NCI-H1048 (cell line): ENCODE measurements at regions not wholly inside any gene's neighbourhood (a gene's known extent, or its start where the extent isn't known, plus 50 kb on each side); places are given as distances from the start of the nearest gene placed in this dataset.
A peak's percentile ranks its signal among the peaks of the same experiment; 100 is the strongest.
"Not testable (repeated sequence)": the region's sequence is repeated elsewhere in the genome, so short reads cannot be mapped to it uniquely, and the experiment has no call there.

Experiments
- DNase-seq: peaks from one replicate; lab custom pipeline; 2025; lab: John Stamatoyannopoulos, UW

GRCh38 chr1:103469801-103470200, 55.7 kb upstream of the RNPC3 start:
- no peak for DNase-seq

GRCh38 chr1:103467100-103467499, 58.4 kb upstream of the RNPC3 start:
- no peak for DNase-seq

- DNase-seq = no peak
Observed at GRCh38 chr1:103461161-103462105, 64.1 kb upstream of the RNPC3 start.

- peak; percentile 62 for DNase-seq
Observed at GRCh38 chr1:103460511-103460910, 65.0 kb upstream of the RNPC3 start.

- no peak for DNase-seq
Observed at GRCh38 chr1:103459346-103459745, 66.2 kb upstream of the RNPC3 start.

GRCh38 chr1:103457886-103458455, 67.5 kb upstream of the RNPC3 start:
- no peak for DNase-seq

- no peak for DNase-seq
Observed at GRCh38 chr1:103448560-103448959, 76.9 kb upstream of the RNPC3 start.

GRCh38 chr1:103447471-103447870, 78.0 kb upstream of the RNPC3 start:
- no peak for DNase-seq

GRCh38 chr1:103441342-103441741, 84.2 kb upstream of the RNPC3 start:
- no peak for DNase-seq

- not testable (repeated sequence) for DNase-seq
Observed at GRCh38 chr1:103436568-103437100, 88.9 kb upstream of the RNPC3 start.

GRCh38 chr1:103435443-103435842, 90.1 kb upstream of the RNPC3 start:
- DNase-seq = no peak

GRCh38 chr1:103424650-103425049, 100.8 kb upstream of the RNPC3 start:
- no peak for DNase-seq

- DNase-seq = no peak
Observed at GRCh38 chr1:103416681-103417286, 108.7 kb upstream of the RNPC3 start.

- no peak for DNase-seq
Observed at GRCh38 chr1:103387898-103388297, 137.6 kb upstream of the RNPC3 start.

- DNase-seq = no peak
Observed at GRCh38 chr1:103373991-103374390, 151.5 kb upstream of the RNPC3 start.

- no peak for DNase-seq
Observed at GRCh38 chr1:103372866-103373265, 152.6 kb upstream of the RNPC3 start.

- no peak for DNase-seq
Observed at GRCh38 chr1:103371234-103371633, 154.3 kb upstream of the RNPC3 start.

- no peak for DNase-seq
Observed at GRCh38 chr1:103367186-103367585, 158.3 kb upstream of the RNPC3 start.

- DNase-seq = no peak
Observed at GRCh38 chr1:103365860-103366569, 159.5 kb upstream of the RNPC3 start.

GRCh38 chr1:103363008-103363365, 162.5 kb upstream of the RNPC3 start:
- no peak for DNase-seq

- DNase-seq = no peak
Observed at GRCh38 chr1:103362348-103363007, 163.0 kb upstream of the RNPC3 start.

GRCh38 chr1:103353391-103353790, 172.1 kb upstream of the RNPC3 start:
- no peak for DNase-seq
